ENCODE measurements at regions not wholly inside any gene's neighbourhood (a gene's known extent, or its start where the extent isn't known, plus 50 kb on each side); places are given as distances from the start of the nearest gene placed in this dataset.
A peak's percentile ranks its signal among the peaks of the same experiment; 100 is the strongest.

DNA sequence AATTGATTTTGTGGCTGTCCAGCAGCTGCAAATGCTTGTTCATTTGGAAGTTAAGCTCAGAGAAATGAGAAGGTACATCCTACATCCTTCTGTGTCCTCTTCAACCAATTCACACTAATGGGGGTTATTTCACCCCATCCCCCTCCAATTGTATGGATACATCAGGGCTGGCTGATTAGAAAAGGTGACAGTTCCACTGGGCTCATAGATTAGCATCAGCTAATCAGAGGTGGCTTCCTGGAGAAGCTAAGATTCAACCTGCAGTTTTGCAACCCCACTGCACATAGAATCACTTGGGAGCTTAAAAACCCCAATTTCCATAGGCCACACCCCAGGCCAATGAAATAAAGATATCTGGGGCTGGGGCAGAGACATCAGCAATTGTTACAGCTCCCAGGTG is 217.7 kb upstream of the TLE3 start:
- no peak for DNase-seq

DNA sequence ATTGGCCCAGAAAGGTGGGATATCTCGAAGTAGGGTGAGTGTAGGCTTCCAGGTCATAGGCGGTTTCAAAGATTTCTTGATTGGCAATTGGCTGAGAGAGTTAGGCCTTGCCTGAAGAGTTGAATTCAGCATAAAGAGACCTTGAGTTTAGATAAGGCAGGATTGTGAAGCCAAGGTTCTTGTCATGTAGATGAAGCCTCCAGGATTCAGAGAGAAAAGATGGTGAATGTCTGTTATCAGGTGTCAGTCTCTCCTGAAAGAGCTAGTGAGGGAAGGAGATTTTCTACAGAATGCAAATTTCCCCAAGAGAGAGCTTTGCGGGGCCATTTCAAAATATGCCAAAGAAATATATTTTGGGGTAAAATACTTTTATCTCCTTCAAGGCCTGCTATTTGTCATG is 217.0 kb upstream of the TLE3 start:
- no peak for DNase-seq

DNA sequence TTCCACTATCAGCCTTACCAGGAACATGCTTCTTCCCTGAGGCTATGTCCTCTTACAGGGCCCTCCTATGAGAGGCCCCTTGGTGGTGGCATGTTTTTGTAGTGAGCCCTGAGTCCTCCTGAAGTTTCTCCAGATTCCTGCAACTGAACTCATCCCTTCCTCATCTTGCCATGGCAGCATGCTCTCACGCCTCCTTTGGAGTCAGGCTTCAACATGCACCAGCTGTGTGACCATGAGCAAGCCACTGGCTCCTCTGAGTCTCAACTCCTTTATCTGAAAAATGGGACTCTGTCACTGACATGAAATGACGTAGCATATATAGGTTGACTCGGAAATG is 216.3 kb upstream of the TLE3 start:
- DNase-seq, result no peak

DNA sequence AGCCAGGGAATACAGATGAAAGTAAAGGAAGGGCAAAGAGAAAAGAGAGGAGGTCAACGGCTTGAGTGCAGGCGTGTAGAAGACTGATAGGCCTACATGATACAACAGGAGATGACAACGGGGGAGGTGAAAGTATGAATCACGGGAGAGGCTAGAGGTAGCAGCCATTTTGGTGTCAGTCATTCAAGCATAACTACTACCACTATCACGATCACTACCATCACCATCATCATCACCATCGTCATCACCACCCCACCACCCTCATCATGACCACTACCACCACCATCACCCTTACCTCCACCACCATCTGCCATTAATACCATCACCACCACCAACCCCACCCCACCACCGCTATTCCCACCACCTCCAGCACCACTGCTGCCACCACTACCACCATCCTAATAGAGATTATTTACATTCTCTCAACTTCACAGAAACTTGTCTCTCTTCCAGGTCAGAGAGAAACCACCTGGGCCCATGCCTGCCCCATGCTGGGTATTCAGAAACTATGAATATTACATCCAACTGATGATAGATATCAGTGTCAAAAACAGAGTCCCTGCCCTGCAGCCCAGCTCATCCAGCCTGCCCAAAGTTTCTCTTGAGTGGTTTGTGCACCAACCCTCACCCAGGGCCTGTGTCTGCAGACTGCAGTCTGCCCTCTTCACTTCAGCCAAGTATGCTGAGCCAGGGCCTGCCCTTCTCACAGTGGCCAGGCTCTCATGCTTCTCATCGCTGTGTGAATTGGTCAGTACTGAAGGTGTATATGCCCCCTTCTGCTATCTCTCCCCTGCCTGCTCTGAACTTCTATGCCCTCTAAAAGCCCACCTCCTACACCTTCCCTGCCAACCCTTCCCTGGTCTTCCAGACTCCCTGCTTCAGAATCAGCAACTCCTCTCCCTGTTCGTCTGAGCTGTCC is 215.6 kb upstream of the TLE3 start:
- no peak for DNase-seq

DNA sequence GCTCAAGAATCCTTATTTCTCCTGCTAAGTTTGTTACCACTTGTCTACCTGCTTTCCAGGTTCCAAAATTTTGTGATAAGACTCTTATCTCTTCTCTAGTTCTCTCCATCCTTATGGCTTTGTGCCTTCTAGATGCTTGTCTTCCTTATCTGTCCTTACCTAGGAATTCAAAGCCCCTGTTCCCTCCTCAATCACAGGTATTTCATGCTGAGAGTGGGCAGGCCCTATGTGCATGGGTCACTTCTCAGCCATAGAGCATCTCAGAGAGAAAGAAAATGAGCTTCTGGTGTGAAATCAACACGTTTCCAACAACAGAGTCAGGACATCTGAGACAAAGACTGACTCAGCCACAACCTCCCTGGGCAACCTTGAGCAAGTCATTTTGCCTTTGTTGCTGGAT is 214.1 kb upstream of the TLE3 start:
- DNase-seq, result no peak

DNA sequence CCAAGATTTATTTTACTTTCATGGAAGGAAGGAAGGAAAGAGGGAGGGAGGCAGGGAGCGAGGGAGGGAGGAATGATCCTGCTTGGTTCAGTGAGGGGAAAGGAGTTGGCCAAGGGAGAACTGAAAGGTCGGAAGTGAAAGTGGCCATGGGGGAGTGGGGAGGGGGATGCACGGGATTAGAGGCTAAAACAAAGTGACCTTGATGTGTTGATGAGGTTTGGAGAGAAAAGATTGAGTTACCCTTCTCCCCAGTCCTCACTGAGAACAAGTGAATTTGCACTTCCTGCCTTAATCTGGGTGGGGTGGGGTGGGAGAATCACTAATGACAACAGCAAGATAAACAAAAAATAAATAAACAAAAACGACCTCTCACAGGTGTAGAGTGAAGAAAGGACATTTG is 212.0 kb upstream of the TLE3 start:
- no peak for DNase-seq

DNA sequence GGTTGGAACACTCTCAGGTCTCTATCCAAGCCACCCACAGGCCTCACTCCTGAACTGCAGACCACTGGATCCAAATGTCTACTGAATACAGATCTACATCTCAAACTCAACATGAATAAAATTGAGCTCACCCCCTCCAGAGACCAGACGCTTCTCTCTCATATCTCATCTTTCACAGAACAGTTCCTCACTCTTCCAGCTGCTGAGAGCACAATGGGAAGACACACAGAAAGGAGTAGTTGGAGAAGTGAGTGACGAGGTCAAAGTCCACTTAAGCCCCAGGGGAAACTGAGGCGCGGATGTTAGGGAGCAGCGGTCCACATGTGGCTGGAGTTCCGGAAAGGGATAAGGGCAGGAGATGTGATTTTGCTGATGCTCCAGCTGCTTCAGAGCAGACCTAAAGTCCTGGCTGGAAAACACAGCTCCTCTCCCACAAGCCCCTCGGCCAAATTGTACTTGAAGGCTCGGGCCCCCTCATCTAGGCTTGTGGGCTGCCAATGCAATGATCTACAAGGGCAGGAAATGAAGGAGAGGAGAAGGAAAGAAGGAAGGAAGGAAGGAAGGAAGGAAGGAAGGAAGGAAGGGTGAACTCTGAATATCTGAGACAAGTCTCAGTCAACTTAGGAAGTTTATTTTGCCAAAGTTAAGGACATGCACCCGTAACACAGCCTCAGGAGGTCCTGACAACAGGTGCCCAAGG is 211.2 kb upstream of the TLE3 start:
- no peak for DNase-seq

DNA sequence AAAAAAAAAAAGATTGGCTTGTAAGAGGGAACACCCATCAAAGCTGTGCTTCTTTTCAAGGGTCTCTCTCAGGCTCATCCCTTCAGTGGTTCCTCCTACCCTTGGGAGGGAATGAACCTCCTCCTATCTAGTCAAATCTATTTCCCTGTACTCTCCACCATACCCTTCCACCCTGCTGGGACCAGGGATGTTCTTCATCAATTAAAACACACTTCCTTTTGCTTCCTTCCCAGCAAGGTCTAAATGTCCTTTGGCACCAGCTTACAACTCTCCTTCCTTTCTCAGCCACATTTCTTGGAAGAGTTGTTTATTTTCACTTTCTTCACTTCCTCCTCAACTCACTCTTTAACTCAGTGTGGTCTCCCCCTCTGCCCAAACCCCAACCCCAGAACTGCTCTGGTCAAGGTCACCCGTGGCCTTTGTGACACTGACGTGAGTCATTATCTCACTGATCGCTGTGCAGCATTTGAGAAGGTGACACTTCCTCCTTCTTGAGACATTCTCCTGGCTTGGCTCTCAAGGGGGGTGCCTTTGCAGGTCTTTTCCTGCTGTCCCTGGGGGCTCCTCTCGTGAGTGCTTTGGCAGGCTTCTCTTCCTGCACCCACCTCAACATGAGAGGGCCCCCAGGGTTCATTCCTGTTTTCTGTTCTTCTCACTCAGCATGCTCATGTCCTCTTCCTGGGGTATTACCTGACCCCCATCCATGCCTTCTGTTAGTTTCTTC is 210.5 kb upstream of the TLE3 start:
- no peak for DNase-seq

DNA sequence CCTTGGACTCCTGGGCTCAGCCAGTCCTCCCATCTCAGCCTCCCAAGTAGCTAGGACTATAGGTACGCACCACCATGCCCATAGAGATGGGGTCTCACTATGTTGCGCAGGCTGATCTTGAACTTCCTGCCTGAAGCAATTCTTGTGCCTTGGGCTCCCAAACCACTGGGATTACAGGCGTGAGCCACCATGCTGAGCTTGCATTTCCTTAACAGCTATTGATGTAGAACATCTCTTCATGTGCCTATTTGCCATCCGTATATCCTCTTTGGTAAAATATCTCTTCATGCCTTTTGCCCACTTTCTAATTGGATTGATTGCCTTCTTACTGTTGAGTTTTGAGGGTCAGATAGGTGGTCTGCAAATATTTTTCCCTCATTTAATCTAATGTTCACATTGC is 208.9 kb upstream of the TLE3 start:
- no peak for DNase-seq

DNA sequence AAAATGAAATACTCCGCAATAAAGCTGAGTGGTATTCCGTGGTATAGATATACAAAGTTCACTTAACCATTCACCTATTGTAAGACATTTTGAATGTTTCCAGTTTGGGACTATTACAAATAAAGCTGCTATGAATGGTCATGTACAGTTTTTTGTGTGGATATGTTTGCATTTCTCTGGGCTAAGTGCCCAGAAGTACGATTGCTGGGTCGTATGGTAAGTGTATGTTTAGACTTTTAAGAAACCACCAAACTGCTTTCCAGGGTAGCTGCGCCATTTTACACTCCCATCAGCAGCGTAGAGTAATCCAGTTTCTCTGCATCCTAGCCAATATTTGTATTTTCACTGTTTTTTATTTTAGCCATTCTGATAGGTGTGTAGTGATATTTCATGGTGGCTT is 208.4 kb upstream of the TLE3 start:
- DNase-seq, result no peak

DNA sequence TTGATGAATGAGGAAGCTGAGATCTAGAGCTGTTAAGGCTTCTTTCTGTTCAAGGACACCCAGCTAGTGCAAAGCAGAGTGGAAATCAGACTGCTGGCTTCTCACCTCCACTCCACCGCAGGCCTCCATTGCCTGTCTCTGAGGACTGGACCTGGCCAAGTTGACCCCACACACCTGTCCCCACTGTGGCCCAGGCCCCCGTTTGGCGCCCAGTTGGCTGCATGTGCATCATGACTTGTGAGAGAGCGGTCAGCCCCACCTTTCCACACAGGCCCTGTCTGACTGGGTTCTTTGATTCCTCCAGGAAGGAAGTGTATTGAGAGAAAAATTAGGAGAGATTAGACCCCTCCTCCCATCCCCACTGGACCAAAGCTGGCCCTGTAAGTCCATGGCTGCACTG is 206.3 kb upstream of the TLE3 start:
- DNase-seq, result no peak

DNA sequence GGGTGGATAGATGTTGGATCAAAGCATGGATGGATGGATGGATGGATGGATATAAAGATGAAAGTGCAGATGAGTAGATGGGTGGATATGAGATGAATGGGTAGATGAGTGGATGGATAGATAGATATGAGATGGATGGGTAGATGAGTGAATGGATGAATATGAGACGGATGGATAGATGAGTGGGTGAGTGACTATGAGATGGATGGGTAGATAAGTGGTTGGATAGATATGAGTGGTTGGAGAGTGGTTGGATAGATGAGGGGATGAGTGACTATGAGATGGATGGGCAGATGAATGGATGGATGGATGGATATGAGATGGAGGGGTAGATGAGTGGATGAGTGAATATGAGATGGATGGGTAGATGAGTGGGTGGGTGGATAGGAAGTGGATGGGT is 204.6 kb upstream of the TLE3 start:
- no peak for DNase-seq

DNA sequence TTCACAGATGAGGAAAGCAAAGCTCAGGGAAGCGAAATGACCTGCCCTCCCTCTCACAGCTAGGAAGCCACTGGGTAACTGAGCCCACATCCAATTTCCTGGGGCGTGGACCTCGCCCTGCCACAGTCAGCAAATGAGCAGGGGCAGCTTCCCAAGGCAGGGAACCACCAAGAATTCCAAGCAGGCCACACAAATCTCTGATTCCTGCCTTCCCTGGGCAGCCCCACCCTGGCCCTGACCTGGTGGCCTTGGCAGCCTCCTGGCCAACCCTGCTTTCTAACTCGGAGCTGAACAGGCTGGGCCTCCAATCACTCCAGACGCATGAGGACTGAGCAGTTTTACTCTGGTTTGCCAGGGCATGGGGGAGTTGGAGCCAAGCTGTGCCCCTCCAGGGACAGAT is 203.7 kb upstream of the TLE3 start:
- no peak for DNase-seq

DNA sequence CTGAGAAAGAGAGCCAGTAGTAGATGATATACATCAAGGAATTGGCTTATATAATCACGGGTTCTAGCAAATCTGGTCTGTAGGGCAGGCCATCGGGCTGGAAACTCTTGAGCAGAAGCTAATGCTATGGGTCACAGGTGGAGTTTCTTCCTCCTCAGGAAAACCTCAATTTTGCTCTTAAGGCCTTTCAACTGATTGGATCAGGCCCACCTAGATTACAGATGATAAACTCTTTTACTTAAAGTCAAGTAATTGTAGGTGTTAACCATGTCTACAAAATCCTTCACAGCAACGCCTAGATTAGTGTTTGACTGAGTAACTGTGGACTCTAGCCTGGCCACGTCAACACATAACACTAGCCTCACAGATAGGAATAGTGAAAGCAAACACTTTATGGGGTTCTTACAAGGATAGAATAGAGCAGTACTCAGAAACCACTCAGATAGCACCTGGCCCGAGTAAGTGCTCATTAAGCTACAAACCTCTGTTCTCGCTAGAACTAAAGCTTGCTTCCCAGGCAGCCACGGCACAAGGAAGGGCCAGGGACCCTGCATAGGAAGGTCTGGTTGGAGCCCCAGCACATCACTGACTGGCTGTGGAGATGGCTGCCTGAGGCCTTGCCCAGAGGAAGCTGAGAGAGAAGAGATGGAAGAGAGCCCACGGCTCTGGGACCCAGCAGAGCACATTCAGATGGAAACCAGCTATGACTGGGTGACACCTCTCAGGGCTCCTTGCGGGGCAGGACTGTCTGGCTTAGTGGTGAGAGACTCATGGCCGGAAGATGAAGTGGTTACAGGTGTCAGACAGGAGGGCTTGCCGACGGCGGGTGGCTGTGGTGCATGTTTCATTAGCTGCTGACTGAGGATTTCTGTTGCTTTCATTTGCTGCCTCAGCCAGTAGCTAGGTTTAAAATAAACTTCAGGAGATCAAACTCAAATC is 202.5 kb upstream of the TLE3 start:
- DNase-seq, result peak; percentile 91

DNA sequence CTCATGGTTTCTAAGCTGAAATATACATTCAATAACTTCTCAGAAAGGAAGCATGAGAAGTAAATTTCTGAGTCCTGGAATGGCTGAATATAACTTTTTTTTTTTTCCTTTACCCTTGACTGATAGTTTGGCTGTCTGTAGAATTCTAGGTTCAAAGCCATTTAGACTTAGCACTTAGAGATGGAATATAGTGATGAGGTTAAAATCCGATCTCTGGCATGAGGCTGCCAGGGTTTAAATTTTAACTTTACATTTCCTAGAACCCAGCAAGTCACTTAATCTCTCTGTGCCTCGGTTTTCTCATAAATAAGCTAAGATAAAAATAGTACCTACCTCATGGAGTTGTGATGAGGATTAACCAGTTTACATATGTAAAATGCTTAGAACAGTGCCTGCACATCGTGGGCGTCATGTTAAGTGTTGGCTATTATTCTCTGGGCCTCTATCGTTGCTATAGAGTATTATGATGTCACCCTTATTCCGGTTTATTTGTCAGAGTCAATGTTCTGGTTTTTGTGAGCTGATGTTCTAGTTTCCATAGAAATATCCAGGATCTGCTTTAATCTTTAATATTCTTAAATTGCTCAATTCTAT is 199.8 kb upstream of the TLE3 start:
- no peak for DNase-seq

DNA sequence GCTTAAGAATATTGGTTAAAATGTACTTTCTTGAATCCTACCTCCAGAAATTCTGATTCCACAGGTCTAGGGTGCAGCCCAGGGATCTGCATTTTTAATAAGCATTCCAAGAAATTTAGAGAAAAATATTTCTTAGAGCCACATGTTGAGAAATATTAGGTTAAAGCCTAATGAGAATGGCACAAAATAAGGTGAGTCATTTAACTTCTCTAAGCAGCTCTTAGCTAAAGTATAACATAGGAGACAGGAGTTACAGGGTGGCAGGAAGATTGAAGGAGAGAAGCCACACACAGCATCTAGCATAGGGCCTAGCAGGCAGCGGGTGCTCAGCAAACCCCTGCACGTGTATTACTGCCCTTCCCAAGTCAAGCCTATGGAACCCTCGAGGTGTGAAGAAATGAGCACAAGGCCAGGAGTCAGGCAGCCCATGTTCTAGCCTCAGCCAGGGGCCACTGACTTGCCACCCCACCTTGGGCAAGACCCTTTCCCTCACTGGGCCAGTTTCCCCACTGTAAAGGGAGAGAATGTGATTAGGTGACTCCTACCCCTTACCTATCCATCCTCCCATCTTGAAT is 197.1 kb upstream of the TLE3 start:
- DNase-seq, result no peak

DNA sequence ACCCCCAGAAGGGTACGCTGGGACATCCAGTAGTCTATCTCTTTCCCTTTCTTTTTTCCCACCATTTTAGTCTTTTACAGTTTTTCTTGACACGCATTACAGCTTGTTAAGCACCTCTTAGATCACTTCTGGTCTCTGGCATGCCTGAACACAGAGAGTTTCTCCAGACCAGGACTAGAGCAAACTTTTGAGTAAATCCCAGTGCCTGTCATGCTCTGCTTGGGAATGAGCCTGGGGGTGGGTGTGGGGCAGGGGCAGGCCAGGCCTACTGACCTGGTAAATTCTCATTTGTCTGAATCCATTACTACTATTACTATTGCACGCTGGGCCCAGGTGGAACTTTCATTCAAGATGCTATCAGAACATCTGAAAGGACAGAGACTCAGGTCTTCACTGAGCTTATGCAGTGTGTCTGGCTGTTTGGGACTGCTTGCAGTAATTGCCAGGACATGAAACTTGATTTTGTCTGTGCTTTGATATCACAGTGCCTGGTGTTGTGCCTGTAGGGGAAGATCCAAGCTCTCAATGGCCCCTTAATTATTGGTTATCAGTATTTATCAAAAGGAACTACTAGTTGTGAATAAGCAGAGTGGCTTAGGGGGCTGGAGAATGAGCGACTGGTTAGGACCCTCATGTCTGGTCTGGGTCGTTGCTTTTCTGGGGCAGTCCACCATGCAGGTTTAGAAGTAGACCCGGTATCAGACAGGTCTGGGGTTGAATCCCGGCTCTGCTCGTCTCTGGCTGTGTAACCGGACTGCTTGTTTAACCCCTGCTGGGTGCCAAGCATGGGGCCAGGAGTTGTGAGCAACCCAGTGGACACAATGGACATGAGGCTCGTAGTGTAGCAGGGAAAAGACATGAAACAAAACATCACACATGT is 196.1 kb upstream of the TLE3 start:
- DNase-seq, result no peak

DNA sequence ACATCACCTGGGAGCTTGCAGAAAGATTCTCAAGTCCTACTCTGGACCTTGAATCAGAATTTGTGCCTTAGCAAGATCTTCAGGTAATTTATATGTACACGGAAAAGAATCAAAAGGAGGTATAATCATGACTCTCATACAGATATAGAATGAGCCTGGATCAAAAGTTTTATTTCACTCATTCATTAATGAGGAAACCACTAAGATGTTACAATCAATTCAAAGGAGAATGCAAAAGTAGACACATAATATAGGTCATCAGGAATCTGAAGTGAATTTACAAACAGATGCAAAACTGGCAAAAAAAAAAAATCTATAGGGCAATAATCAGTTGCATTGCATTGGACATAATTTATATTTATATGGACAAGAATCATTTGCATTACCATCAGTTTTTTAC is 195.4 kb upstream of the TLE3 start:
- no peak for DNase-seq

DNA sequence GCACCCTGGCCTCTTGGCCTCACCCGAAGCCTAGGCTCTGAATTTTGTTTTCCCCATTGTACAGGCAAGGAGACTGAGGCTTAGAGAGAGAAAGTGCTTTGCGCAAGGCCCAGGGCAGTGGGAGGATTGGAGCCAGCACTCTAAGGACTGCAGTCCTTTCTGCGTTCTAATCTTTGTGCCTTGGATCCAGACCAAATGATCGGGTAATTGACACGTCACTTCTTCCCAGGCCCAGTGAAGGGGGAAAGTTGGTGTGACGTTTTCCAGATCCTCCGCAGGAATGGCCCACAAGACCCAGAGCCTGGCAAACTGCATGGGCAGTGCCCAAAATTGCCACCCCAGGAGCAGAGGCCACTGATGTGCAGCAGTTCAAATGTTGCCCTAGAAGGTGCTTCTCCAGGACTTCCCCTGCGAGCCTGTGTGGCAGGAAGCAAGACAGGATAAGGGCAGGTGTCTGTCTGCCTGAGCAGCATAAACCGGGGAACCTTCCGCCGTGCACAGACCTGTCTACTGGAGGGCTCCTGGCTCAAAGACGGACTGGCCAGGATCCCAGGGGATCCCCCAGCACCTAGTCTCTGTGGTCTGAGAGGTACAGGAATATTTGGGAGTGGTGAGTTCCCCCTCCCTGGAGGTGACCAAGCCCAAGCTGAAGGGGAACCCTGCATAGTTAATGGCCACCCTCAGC is 194.5 kb upstream of the TLE3 start:
- no peak for DNase-seq

DNA sequence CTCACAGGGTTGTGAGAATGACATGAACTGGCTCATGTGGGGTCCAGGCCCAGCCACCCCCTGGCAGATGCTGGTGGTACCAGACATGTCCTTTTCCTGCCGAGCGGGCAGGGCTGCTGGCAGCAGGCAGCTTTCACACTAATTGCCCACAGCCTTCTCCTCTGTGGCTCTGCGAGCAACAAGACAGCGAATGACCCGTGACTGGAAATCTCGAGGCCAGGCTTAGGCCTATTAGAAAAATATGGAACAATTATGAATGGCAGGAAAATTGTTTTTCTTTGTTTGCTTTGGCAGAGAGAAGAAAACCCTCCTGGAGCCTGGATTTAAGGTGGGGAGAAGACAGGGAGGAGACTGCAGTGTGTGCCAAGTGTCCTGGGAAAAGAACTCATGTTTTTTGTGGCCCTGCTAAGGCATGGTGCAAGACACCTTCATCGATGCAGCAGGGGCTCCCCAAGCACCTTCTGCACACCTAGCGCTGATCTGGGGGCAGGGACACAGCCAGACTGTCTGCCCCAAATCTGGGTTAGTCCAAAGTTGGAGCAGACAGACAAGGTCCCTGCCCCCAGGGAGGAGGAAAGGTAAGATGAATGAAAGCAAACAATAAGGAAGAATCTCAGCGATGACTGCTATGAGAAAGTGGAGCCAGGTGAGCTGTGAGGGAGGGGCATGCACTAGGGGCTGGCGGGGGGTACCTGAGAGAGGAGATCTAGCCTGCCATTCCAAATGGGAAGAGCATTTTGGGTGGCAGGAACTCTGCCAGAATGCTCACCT is 193.8 kb upstream of the TLE3 start:
- no peak for DNase-seq
